Gastroesophageal sphincter (tissue), 4 donors: ENCODE measurements at regions not wholly inside any gene's neighbourhood (a gene's known extent, or its start where the extent isn't known, plus 50 kb on each side); places are given as distances from the start of the nearest gene placed in this dataset.

ENCODE experiments used
- ATAC-seq: fragments of 150-250 bp; one replicate; pipeline ENCODE4 v1.9.1; 2016; ENCODE audit warnings: mild to moderate bottlenecking, moderate library complexity
- H3K27ac ChIP-seq, 4 donors: fragments of 200-600 bp; sonication (generic) in 3 of 4; 1 replicate in 3 of 4; 2 replicates in 1 of 4; pipeline ENCODE4 v1.5.1; 2016 to 2019
- H3K27me3 ChIP-seq: fragments of 200-600 bp; sonication (generic); one replicate; pipeline ENCODE4 v1.5.1; 2019
- H3K36me3 ChIP-seq, 2 donors: fragments of 200-600 bp; sonication (generic); one replicate each; pipeline ENCODE4 v1.5.1; 2019; ENCODE audit warnings: control low read depth in 1 of 2
- H3K4me1 ChIP-seq, 3 donors: fragments of 200-600 bp; sonication (generic); 1 replicate in 2 of 3; 2 replicates in 1 of 3; pipeline ENCODE4 v1.5.1; 2016 to 2019; ENCODE audit warnings: control low read depth in 2 of 3
- H3K4me3 ChIP-seq, 2 donors: fragments of 200-600 bp; sonication (generic); one replicate each; pipeline ENCODE4 v1.5.1; 2019; ENCODE audit warnings: mild to moderate bottlenecking in 1 of 2, moderate library complexity in 1 of 2
- H3K9me3 ChIP-seq, 3 donors: fragments of 200-600 bp; sonication (generic); one replicate each; pipeline ENCODE4 v1.5.1; 2017 to 2019; ENCODE audit warnings: control low read depth in 2 of 3
- EP300 ChIP-seq: sonication (generic); formaldehyde crosslinking; IDR thresholded peaks from one replicate; pipeline ENCODE4 v1.6.1; 2017; ENCODE audit warnings: antibody characterized with exemption, mild to moderate bottlenecking
- POLR2A ChIP-seq, 2 donors: fragments of 450-650 bp; IDR thresholded peaks; one replicate each; pipeline ENCODE4 v1.6.1; 2017; ENCODE audit warnings: antibody characterized with exemption in 2 of 2, mild to moderate bottlenecking in 2 of 2, moderate library complexity in 1 of 2
- POLR2AphosphoS5 ChIP-seq: sonication (generic); formaldehyde crosslinking; IDR thresholded peaks from one replicate; pipeline ENCODE4 v1.6.1; 2017; ENCODE audit warnings: antibody characterized with exemption
- WGBS, 2 donors: methylation state at CpG; one replicate each; pipeline ENCODE4 v1.1.5; 2018; ENCODE audit warnings: low coverage in 1 of 2; 5-methylcytosine and 5-hydroxymethylcytosine counted together
- TF ChIP-seq, protein P1 (sequence below), 4 experiments: fragments of 200-600 bp in 2 of 4; fragments of 450-650 bp in 2 of 4; sonication (generic) in 1 of 4; IDR thresholded peaks; one replicate each; pipeline ENCODE4 v1.5.1; 2017 to 2019; ENCODE audit warnings: antibody characterized with exemption in 4 of 4, mild to moderate bottlenecking in 2 of 4, moderate library complexity in 2 of 4

DNA sequence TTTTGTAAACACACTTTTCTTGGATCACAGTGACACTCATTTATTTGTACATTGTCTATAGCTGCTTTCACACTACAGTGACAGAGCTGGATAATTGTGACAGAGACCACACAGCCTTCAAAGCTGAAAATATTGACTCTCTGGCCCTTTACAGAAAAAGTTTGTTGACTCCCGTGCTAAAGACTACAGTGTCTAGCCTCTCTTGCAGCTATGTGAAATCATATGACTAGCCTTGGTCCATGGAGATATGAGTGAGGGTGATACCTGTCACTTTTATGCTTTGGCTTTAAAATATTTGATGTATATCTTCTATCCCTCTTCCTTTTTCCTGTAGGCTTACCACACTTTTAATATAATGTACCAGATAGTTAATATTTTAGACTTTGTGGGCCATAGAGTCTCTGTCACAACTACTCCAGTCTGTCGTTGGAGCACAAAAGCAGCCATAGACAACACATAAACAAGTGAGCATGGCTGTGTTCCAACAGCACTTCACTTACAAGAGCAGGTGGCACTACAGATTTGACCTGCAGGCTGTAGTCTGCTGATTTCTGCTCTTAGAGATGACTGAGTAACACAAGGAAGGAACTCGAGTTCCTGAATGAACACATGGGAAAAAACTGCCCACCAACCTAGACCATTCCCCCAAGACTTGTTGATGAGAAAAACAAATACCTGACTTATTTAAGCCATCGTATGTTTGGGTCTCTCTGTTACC, 73.5 kb upstream of the ANKRD55 start:
- Histone ChIP-seq H3K36me3 (no peaks in the 10 kb centered on the region), H3K4me3 (no peak overlapping the region), H3K27me3 (no peaks in the 10 kb centered on the region), H3K4me1 (peaks cover 0 to 13% (median 0%) of the 10 kb centered on the region in 3 donors), H3K27ac (no peak overlapping the region), H3K9me3 (peaks cover 0 to 11% (median 0%) of the 10 kb centered on the region in 3 donors)
- 71 to 81% methylated on average over 3 to 4 of the region's 4 CpGs for WGBS, 2 donors
- ATAC-seq, result no peak
- TF ChIP-seq POLR2A (IDR thresholded peaks at IDR 0.05) (no peak), EP300 (no peak), POLR2AphosphoS5 (no peak)
- TF ChIP-seq, protein P1, sequence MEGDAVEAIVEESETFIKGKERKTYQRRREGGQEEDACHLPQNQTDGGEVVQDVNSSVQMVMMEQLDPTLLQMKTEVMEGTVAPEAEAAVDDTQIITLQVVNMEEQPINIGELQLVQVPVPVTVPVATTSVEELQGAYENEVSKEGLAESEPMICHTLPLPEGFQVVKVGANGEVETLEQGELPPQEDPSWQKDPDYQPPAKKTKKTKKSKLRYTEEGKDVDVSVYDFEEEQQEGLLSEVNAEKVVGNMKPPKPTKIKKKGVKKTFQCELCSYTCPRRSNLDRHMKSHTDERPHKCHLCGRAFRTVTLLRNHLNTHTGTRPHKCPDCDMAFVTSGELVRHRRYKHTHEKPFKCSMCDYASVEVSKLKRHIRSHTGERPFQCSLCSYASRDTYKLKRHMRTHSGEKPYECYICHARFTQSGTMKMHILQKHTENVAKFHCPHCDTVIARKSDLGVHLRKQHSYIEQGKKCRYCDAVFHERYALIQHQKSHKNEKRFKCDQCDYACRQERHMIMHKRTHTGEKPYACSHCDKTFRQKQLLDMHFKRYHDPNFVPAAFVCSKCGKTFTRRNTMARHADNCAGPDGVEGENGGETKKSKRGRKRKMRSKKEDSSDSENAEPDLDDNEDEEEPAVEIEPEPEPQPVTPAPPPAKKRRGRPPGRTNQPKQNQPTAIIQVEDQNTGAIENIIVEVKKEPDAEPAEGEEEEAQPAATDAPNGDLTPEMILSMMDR (IDR thresholded peaks at IDR 0.05), result no peak

DNA sequence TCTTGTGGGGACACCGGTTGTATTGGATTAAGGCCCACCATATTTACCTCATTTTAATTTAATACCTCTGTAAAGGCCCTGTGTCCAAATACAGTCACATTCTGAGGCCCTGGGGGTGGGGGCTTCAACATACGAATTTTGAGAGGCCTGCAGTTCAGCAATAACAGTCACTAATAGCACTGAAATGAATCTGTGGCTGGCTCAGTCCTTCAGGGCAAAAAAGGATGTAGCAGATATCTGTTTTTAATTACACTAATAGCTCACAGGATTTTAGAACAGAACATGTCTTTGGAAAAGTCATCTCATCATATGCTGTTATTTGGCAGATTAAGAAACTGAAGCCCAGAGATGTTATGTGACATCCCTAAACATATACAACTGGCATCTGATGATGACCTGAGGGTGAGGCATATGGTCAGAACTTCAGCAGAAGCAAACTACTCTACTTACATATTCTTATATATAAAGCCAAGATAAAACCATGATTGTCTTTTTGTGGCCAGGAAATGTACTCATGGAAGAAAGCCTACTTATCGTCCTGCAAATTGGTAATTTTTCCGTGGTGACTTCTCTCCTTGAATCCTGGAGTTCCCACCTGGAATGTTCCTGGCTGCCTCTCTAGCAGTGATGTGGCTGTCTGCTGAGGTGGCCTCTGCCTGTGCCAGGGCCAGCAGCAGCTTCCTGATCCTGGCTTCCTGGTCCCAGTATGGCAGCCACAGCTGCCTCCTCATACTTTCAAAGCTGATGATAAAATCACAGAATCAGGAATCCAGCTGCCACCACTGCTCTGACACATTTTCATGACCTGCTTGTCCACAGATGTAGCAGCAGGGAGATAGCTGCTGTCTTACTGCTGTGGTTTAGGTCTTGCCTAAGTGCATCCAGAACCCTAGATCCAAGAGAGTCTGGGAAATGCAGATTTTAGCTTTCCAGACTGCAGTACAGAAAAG, 72.1 kb upstream of the ANKRD55 start:
- Histone ChIP-seq H3K4me1 (peaks cover 0 to 1% (median 0%) of the 10 kb centered on the region in 3 donors), H3K36me3 (no peaks in the 10 kb centered on the region), H3K27me3 (no peaks in the 10 kb centered on the region), H3K9me3 (peaks cover 0 to 11% (median 0%) of the 10 kb centered on the region in 3 donors), H3K27ac (no peak overlapping the region), H3K4me3 (no peak overlapping the region)
- no peak for ATAC-seq
- TF ChIP-seq POLR2A (IDR thresholded peaks at IDR 0.05) (no peak), EP300 (no peak), POLR2AphosphoS5 (no peak)
- TF ChIP-seq, protein P1 (IDR thresholded peaks at IDR 0.05), result no peak
- WGBS, 2 donors, result 67% methylated on average over 4 of the region's 4 CpGs

DNA sequence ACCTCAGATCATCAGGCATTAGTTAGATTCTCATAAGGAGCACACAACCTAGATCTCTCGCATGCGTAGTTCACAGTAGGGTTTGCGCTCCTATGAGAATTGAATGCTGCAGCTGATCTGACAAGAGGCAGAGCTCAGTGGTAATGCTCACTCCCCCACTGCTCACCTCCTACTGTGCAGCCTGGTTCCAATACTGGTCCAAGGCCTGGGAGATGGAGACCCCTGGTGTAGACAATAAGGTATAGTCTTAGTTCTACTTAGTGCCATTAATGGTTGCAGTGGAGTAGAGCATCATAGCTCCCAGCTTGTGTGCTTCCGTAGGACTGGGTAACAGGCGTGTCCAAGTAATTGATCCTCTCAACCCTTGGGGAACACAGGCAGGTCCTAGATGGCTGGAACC, 70.4 kb upstream of the ANKRD55 start:
- no peaks in the 10 kb centered on the region for H3K36me3 ChIP-seq
- 100% methylated on average over 3 to 4 of the region's 5 CpGs for WGBS, 2 donors
- no peaks in the 10 kb centered on the region for H3K27me3 ChIP-seq
- no peak for TF ChIP-seq POLR2A (IDR thresholded peaks at IDR 0.05)
- TF ChIP-seq POLR2AphosphoS5, result no peak
- TF ChIP-seq, protein P1 (IDR thresholded peaks at IDR 0.05), result no peak
- no peak for TF ChIP-seq EP300
- H3K4me3 ChIP-seq, result no peak overlapping the region
- H3K4me1 ChIP-seq, result peaks cover 0 to 7% (median 0%) of the 10 kb centered on the region in 3 donors
- H3K27ac ChIP-seq, result no peak overlapping the region
- no peak for ATAC-seq
- H3K9me3 ChIP-seq, result peaks cover 0 to 11% (median 0%) of the 10 kb centered on the region in 3 donors

DNA sequence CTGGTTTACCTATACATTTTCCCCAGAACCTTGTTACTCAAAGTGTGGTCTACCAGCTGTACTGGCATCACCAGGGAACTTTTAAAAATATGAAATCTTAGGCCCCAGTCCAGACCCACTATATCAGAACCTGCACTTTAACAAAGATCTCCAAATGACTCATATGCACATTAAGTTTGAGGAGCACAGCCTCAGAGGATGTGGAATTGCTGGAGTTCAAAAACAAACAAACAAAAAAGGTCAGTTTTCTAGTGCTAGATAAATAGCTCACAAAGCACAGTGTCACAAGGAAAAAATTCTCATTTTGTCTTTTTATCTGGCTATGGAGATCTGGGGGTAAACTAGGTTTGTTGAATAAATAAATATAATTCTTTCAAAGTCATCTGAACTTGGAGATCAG, 68.9 kb upstream of the ANKRD55 start:
- Histone ChIP-seq H3K4me1 (peaks cover 0 to 12% (median 0%) of the 10 kb centered on the region in 3 donors), H3K27me3 (no peaks in the 10 kb centered on the region), H3K36me3 (no peaks in the 10 kb centered on the region), H3K9me3 (peaks cover 0 to 9% (median 0%) of the 10 kb centered on the region in 3 donors), H3K27ac (no peak overlapping the region), H3K4me3 (no peak overlapping the region)
- no peak for ATAC-seq
- TF ChIP-seq, protein P1 (IDR thresholded peaks at IDR 0.05), result no peak
- TF ChIP-seq POLR2A (IDR thresholded peaks at IDR 0.05), result no peak
